ENCODE measurements at regions not wholly inside any gene's neighbourhood (a gene's known extent, or its start where the extent isn't known, plus 50 kb on each side); places are given as distances from the start of the nearest gene placed in this dataset.

- H3K9me3 Mint-ChIP-seq (ENCODE audit: insufficient read depth), result peaks cover 4% of the 10 kb centered on the region
These were observed 1351.7 kb downstream of the MRPL39 start for GRCh38 chr21:24255591-24255990.

GRCh38 chr21:24225431-24225830, 1381.8 kb downstream of the MRPL39 start:
- intact Hi-C loops (cut with micrococcal nuclease), result no loop called here
- ChIA-PET CTCF (interaction anchor here (1.0 kb wide), 1 partner anchor 148 kb away, joined by 3 read pairs; no protein-coding TSS in a partner anchor), POLR2A (no interaction called here)
- Histone ChIP-seq H3K4me1 (ENCODE audit: control insufficient read depth in 2 of 2, insufficient read depth in 2 of 2, low read length in 2 of 2) (no peaks in the 10 kb centered on the region), H4K20me1 (ENCODE audit: control insufficient read depth, insufficient read depth, low read length, poor library complexity, severe bottlenecking) (no peaks in the 10 kb centered on the region), H3K27me3 (replicated peaks in 1 of 4; ENCODE audit: control extremely low read depth in 1 of 4, control insufficient read depth in 3 of 4, insufficient read depth in 4 of 4, low read length in 3 of 4) (no peaks in the 10 kb centered on the region), H3K36me3 (replicated peaks in 1 of 2; ENCODE audit: control extremely low read depth in 1 of 2, control insufficient read depth in 1 of 2, extremely low read depth in 1 of 2, insufficient read depth in 2 of 2, low read length in 1 of 2) (no peaks in the 10 kb centered on the region), H3K9ac (ENCODE audit: low read length) (no peak overlapping the region), H3K27ac (ENCODE audit: low read length in 2 of 2) (no peak overlapping the region), H3K79me2 (ENCODE audit: control insufficient read depth, insufficient read depth, low read length) (no peaks in the 10 kb centered on the region), H2AFZ (ENCODE audit: insufficient read depth, low read depth, low read length, poor library complexity, severe bottlenecking) (no peak overlapping the region), H3K9me3 (ENCODE audit: control extremely low read depth in 1 of 3, control insufficient read depth in 2 of 3, insufficient read depth in 1 of 3, low read length in 2 of 3) (no peaks in the 10 kb centered on the region), H3K4me2 (replicated peaks; ENCODE audit: low read depth, low read length, poor library complexity, severe bottlenecking) (no peak overlapping the region), H3K4me3 (ENCODE audit: control extremely low read depth in 1 of 5, extremely low read depth in 1 of 5, insufficient read depth in 1 of 5, low read depth in 2 of 5, low read length in 4 of 5) (no peak overlapping the region)
- TF ChIP-seq EZH2 (IDR thresholded peaks at IDR 0.05; ENCODE audit: borderline replicate concordance, insufficient read depth, low read depth, low read length, poor library complexity, severe bottlenecking), result no peak
- no peak for DNase-seq
- Mint-ChIP-seq H3K4me3 (no peak overlapping the region), H3K27ac (no peak overlapping the region), H3K27me3 (no peaks in the 10 kb centered on the region), H3K4me1 (no peaks in the 10 kb centered on the region), H3K9me3 (ENCODE audit: insufficient read depth) (no peaks in the 10 kb centered on the region)
- no CpG with 5 or more reads among the region's 1 CpG for WGBS (ENCODE audit: insufficient coverage)
- no peak for ATAC-seq (ENCODE audit: low read depth)

More at GRCh38 chr21:24255591-24255990, 1351.7 kb downstream of the MRPL39 start:
- WGBS (ENCODE audit: insufficient coverage), result 64% methylated on average over 2 of the region's 3 CpGs
- Histone ChIP-seq H3K4me1 (ENCODE audit: control insufficient read depth in 2 of 2, insufficient read depth in 2 of 2, low read length in 2 of 2) (no peaks in the 10 kb centered on the region), H4K20me1 (ENCODE audit: control insufficient read depth, insufficient read depth, low read length, poor library complexity, severe bottlenecking) (no peaks in the 10 kb centered on the region), H3K79me2 (ENCODE audit: control insufficient read depth, insufficient read depth, low read length) (no peaks in the 10 kb centered on the region), H3K27ac (ENCODE audit: low read length in 2 of 2) (no peak overlapping the region), H3K4me3 (ENCODE audit: control extremely low read depth in 1 of 5, extremely low read depth in 1 of 5, insufficient read depth in 1 of 5, low read depth in 2 of 5, low read length in 4 of 5) (no peak overlapping the region), H3K9ac (ENCODE audit: low read length) (no peak overlapping the region), H3K9me3 (ENCODE audit: control extremely low read depth in 1 of 3, control insufficient read depth in 2 of 3, insufficient read depth in 1 of 3, low read length in 2 of 3) (peaks cover 0 to 4% (median 0%) of the 10 kb centered on the region in 3 donors), H3K27me3 (replicated peaks in 1 of 4; ENCODE audit: control extremely low read depth in 1 of 4, control insufficient read depth in 3 of 4, insufficient read depth in 4 of 4, low read length in 3 of 4) (no peaks in the 10 kb centered on the region), H2AFZ (ENCODE audit: insufficient read depth, low read depth, low read length, poor library complexity, severe bottlenecking) (no peak overlapping the region), H3K4me2 (replicated peaks; ENCODE audit: low read depth, low read length, poor library complexity, severe bottlenecking) (no peak overlapping the region), H3K36me3 (replicated peaks in 1 of 2; ENCODE audit: control extremely low read depth in 1 of 2, control insufficient read depth in 1 of 2, extremely low read depth in 1 of 2, insufficient read depth in 2 of 2, low read length in 1 of 2) (no peaks in the 10 kb centered on the region)
- CTCF ChIA-PET, result no interaction called here
- Mint-ChIP-seq H3K4me1 (no peaks in the 10 kb centered on the region), H3K27ac (no peak overlapping the region), H3K4me3 (no peak overlapping the region), H3K27me3 (no peaks in the 10 kb centered on the region)
- intact Hi-C loops (cut with micrococcal nuclease), result no loop called here
- TF ChIP-seq CTCF (IDR thresholded peaks at IDR 0.05) (no peak), EZH2 (IDR thresholded peaks at IDR 0.05; ENCODE audit: borderline replicate concordance, insufficient read depth, low read depth, low read length, poor library complexity, severe bottlenecking) (no peak)
- no peak for DNase-seq
- POLR2A ChIA-PET, result no interaction called here
- ATAC-seq (ENCODE audit: low read depth), result no peak

Data from B cell (primary cell).